ENCODE measurements at regions not wholly inside any gene's neighbourhood (a gene's known extent, or its start where the extent isn't known, plus 50 kb on each side); places are given as distances from the start of the nearest gene placed in this dataset.
"Not testable (repeated sequence)": the region's sequence is repeated elsewhere in the genome, so short reads cannot be mapped to it uniquely, and the experiment has no call there.

GRCh38 chr1:60840476-60840875, 241.9 kb upstream of the NFIA start:
- not testable (repeated sequence) for H3K9ac ChIP-seq (ENCODE audit: low read length); H3K4me1 ChIP-seq (ENCODE audit: control insufficient read depth, insufficient read depth, low read depth, low read length); H3K27me3 ChIP-seq (ENCODE audit: control insufficient read depth in 1 of 2, insufficient read depth in 1 of 2, low read length in 2 of 2); H4K91ac ChIP-seq (ENCODE audit: low read length); H3K27ac ChIP-seq (ENCODE audit: low read length, poor library complexity, severe bottlenecking); H3K79me1 ChIP-seq (replicated peaks; ENCODE audit: low read length, poor library complexity, severe bottlenecking); H2BK120ac ChIP-seq (ENCODE audit: low read depth, low read length); H3K4ac ChIP-seq (ENCODE audit: low read depth in 1 of 2, low read length in 2 of 2); H3K9me3 ChIP-seq (ENCODE audit: control insufficient read depth, low read length); H2BK5ac ChIP-seq (ENCODE audit: low read depth, low read length, poor library complexity, severe bottlenecking); H3K36me3 ChIP-seq (ENCODE audit: control insufficient read depth in 1 of 2, insufficient read depth in 2 of 2, low read depth in 1 of 2, low read length in 2 of 2); H2BK12ac ChIP-seq (ENCODE audit: low read length in 2 of 2); H2BK15ac ChIP-seq (ENCODE audit: low read depth, poor library complexity, severe bottlenecking); H3K4me3 ChIP-seq (ENCODE audit: insufficient read depth in 1 of 2, low read depth in 1 of 2, low read length in 2 of 2); DNase-seq; H2AK5ac ChIP-seq (ENCODE audit: low read length, severe bottlenecking); H4K8ac ChIP-seq (ENCODE audit: low read length); H3K4me2 ChIP-seq (ENCODE audit: low read length, poor library complexity, severe bottlenecking); H3K14ac ChIP-seq (ENCODE audit: low read length in 2 of 2); H3K18ac ChIP-seq (ENCODE audit: low read depth in 1 of 2, low read length in 2 of 2); H2AFZ ChIP-seq (ENCODE audit: low read depth, low read length); H3K23ac ChIP-seq (ENCODE audit: low read length in 2 of 2)
- WGBS: 81% methylated on average over 2 of the region's 2 CpGs

DNA sequence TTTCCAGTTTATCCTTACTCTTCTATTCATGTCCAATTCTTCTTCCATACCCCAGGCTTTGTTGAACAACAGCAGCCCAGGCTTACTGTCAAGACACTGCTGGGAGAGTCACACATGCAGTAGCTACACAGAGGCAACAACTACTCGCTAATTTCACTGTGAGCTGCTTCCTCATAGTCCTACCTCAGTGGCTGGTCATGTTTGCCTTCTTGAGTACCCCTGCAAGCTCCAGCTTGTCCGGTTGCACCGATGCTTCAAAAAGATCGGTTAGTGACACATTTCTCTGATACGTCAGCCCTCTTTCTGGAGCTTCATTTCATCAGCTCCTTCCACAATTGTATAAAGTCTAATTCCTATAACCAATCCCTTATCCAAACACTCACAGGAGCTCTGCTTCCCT, 246.7 kb upstream of the NFIA start:
- no peak overlapping the region for H3K9ac ChIP-seq (ENCODE audit: low read length)
- H3K79me1 ChIP-seq (replicated peaks; ENCODE audit: low read length, poor library complexity, severe bottlenecking): no peaks in the 10 kb centered on the region
- H2AK5ac ChIP-seq (ENCODE audit: low read length, severe bottlenecking): no peak overlapping the region
- H3K23ac ChIP-seq (ENCODE audit: low read length in 2 of 2): no peak overlapping the region
- peaks cover 5% of the 10 kb centered on the region for H3K4me1 ChIP-seq (ENCODE audit: control insufficient read depth, insufficient read depth, low read depth, low read length)
- H3K4me3 ChIP-seq (ENCODE audit: insufficient read depth in 1 of 2, low read depth in 1 of 2, low read length in 2 of 2): no peak overlapping the region
- H2BK12ac ChIP-seq (ENCODE audit: low read length in 2 of 2): no peak overlapping the region
- H3K18ac ChIP-seq (ENCODE audit: low read depth in 1 of 2, low read length in 2 of 2): no peak overlapping the region
- no peak overlapping the region for H2AFZ ChIP-seq (ENCODE audit: low read depth, low read length)
- WGBS: 86% methylated on average over 5 of the region's 5 CpGs
- no peaks in the 10 kb centered on the region for H3K9me3 ChIP-seq (ENCODE audit: control insufficient read depth, low read length)
- H3K14ac ChIP-seq (ENCODE audit: low read length in 2 of 2): no peak overlapping the region
- no peak overlapping the region for H3K4me2 ChIP-seq (ENCODE audit: low read length, poor library complexity, severe bottlenecking)
- H3K4ac ChIP-seq (ENCODE audit: low read depth in 1 of 2, low read length in 2 of 2): no peak overlapping the region
- no peak overlapping the region for H3K27ac ChIP-seq (ENCODE audit: low read length, poor library complexity, severe bottlenecking)
- H3K27me3 ChIP-seq (ENCODE audit: control insufficient read depth in 1 of 2, insufficient read depth in 1 of 2, low read length in 2 of 2): peaks cover 4 to 11% of the 10 kb centered on the region in 2 experiments
- H4K91ac ChIP-seq (ENCODE audit: low read length): no peak overlapping the region
- no peak overlapping the region for H2BK120ac ChIP-seq (ENCODE audit: low read depth, low read length)
- H4K8ac ChIP-seq (ENCODE audit: low read length): no peak overlapping the region
- no peak overlapping the region for H2BK5ac ChIP-seq (ENCODE audit: low read depth, low read length, poor library complexity, severe bottlenecking)
- no peak for DNase-seq
- H3K36me3 ChIP-seq (ENCODE audit: control insufficient read depth in 1 of 2, insufficient read depth in 2 of 2, low read depth in 1 of 2, low read length in 2 of 2): no peaks in the 10 kb centered on the region
- H2BK15ac ChIP-seq (ENCODE audit: low read depth, poor library complexity, severe bottlenecking): no peak overlapping the region

DNA sequence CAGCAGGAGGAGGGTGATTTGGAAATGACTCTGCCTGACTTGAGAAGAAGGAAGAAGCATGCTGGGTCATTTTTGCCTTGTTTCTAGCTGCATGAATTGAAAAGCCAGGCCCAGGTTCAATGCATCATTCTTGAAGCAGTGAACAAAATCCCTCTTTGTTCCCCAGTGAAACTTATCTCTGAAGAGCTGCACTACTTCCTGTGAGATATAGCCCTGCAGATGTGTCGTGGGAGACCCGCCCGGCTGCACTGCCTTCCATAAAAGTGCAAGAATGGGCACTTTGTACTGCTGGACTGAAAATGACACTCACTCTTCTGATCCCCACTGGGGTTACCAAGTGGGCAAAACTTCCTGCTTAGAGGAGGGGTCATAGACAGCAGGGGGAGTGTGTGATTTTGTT, 249.2 kb upstream of the NFIA start:
- Histone ChIP-seq H2BK12ac (ENCODE audit: low read length in 2 of 2) (no peak overlapping the region), H3K9me3 (ENCODE audit: control insufficient read depth, low read length) (no peaks in the 10 kb centered on the region), H2BK5ac (ENCODE audit: low read depth, low read length, poor library complexity, severe bottlenecking) (no peak overlapping the region), H3K14ac (ENCODE audit: low read length in 2 of 2) (no peak overlapping the region), H3K18ac (ENCODE audit: low read depth in 1 of 2, low read length in 2 of 2) (no peak overlapping the region), H3K4me1 (ENCODE audit: control insufficient read depth, insufficient read depth, low read depth, low read length) (peaks cover 5% of the 10 kb centered on the region), H3K79me1 (replicated peaks; ENCODE audit: low read length, poor library complexity, severe bottlenecking) (no peaks in the 10 kb centered on the region), H3K36me3 (ENCODE audit: control insufficient read depth in 1 of 2, insufficient read depth in 2 of 2, low read depth in 1 of 2, low read length in 2 of 2) (no peaks in the 10 kb centered on the region), H2BK120ac (ENCODE audit: low read depth, low read length) (no peak overlapping the region), H3K4me2 (ENCODE audit: low read length, poor library complexity, severe bottlenecking) (no peak overlapping the region), H3K9ac (ENCODE audit: low read length) (no peak overlapping the region), H2BK15ac (ENCODE audit: low read depth, poor library complexity, severe bottlenecking) (no peak overlapping the region), H4K91ac (ENCODE audit: low read length) (no peak overlapping the region), H2AK5ac (ENCODE audit: low read length, severe bottlenecking) (peak overlapping the region; percentile 65), H3K27ac (ENCODE audit: low read length, poor library complexity, severe bottlenecking) (no peak overlapping the region), H4K8ac (ENCODE audit: low read length) (no peak overlapping the region), H2AFZ (ENCODE audit: low read depth, low read length) (no peak overlapping the region), H3K4ac (ENCODE audit: low read depth in 1 of 2, low read length in 2 of 2) (no peak overlapping the region), H3K4me3 (ENCODE audit: insufficient read depth in 1 of 2, low read depth in 1 of 2, low read length in 2 of 2) (no peak overlapping the region), H3K23ac (ENCODE audit: low read length in 2 of 2) (no peak overlapping the region), H3K27me3 (ENCODE audit: control insufficient read depth in 1 of 2, insufficient read depth in 1 of 2, low read length in 2 of 2) (peaks cover 4 to 5% of the 10 kb centered on the region in 2 experiments)
- DNase-seq: no peak
- WGBS: 65% methylated on average over 3 of the region's 3 CpGs

- no peak overlapping the region for H3K4me3 ChIP-seq (ENCODE audit: insufficient read depth in 1 of 2, low read depth in 1 of 2, low read length in 2 of 2)
- no peak overlapping the region for H3K14ac ChIP-seq (ENCODE audit: low read length in 2 of 2)
- no peak overlapping the region for H3K23ac ChIP-seq (ENCODE audit: low read length in 2 of 2)
- no peak overlapping the region for H4K8ac ChIP-seq (ENCODE audit: low read length)
- H2AFZ ChIP-seq (ENCODE audit: low read depth, low read length): no peak overlapping the region
- no peak for DNase-seq
- H3K9me3 ChIP-seq (ENCODE audit: control insufficient read depth, low read length): no peaks in the 10 kb centered on the region
- H2BK12ac ChIP-seq (ENCODE audit: low read length in 2 of 2): no peak overlapping the region
- 76% methylated on average over 3 of the region's 3 CpGs for WGBS
- H2BK15ac ChIP-seq (ENCODE audit: low read depth, poor library complexity, severe bottlenecking): no peak overlapping the region
- no peak overlapping the region for H3K9ac ChIP-seq (ENCODE audit: low read length)
- no peak overlapping the region for H2BK5ac ChIP-seq (ENCODE audit: low read depth, low read length, poor library complexity, severe bottlenecking)
- no peaks in the 10 kb centered on the region for H3K36me3 ChIP-seq (ENCODE audit: control insufficient read depth in 1 of 2, insufficient read depth in 2 of 2, low read depth in 1 of 2, low read length in 2 of 2)
- H3K18ac ChIP-seq (ENCODE audit: low read depth in 1 of 2, low read length in 2 of 2): no peak overlapping the region
- H3K4me2 ChIP-seq (ENCODE audit: low read length, poor library complexity, severe bottlenecking): no peak overlapping the region
- peaks cover 4 to 5% of the 10 kb centered on the region in 2 experiments for H3K27me3 ChIP-seq (ENCODE audit: control insufficient read depth in 1 of 2, insufficient read depth in 1 of 2, low read length in 2 of 2)
- H3K79me1 ChIP-seq (replicated peaks; ENCODE audit: low read length, poor library complexity, severe bottlenecking): no peaks in the 10 kb centered on the region
- peaks cover 5% of the 10 kb centered on the region for H3K4me1 ChIP-seq (ENCODE audit: control insufficient read depth, insufficient read depth, low read depth, low read length)
- no peak overlapping the region for H3K4ac ChIP-seq (ENCODE audit: low read depth in 1 of 2, low read length in 2 of 2)
- H4K91ac ChIP-seq (ENCODE audit: low read length): no peak overlapping the region
- no peak overlapping the region for H2AK5ac ChIP-seq (ENCODE audit: low read length, severe bottlenecking)
- H3K27ac ChIP-seq (ENCODE audit: low read length, poor library complexity, severe bottlenecking): no peak overlapping the region
- H2BK120ac ChIP-seq (ENCODE audit: low read depth, low read length): no peak overlapping the region
Measured at GRCh38 chr1:60832367-60832766, 250.0 kb upstream of the NFIA start.
